ENCODE measurements at regions not wholly inside any gene's neighbourhood (a gene's known extent, or its start where the extent isn't known, plus 50 kb on each side); places are given as distances from the start of the nearest gene placed in this dataset.

DNA sequence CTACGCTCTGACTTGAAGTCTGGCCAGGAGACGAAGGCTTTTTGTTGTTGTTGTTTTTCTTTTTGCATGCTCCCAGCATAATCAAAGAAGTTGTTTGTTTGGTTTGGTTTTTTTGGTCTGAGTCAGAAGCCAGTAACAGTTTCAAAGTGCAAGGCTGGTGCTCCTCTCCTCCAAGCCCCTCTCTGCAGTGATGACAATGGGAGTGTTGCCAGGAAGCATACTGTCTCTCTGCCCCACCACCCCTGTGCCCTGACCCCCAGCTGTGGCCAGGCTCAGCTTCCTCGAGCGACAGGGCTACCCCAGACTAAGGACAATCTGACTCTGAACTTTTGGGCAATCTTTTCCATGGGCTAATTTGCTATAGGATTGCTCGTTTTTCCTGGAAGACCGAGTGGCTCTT lies 173.8 kb upstream of the PITX1 start:
- TF ChIP-seq, protein P1, sequence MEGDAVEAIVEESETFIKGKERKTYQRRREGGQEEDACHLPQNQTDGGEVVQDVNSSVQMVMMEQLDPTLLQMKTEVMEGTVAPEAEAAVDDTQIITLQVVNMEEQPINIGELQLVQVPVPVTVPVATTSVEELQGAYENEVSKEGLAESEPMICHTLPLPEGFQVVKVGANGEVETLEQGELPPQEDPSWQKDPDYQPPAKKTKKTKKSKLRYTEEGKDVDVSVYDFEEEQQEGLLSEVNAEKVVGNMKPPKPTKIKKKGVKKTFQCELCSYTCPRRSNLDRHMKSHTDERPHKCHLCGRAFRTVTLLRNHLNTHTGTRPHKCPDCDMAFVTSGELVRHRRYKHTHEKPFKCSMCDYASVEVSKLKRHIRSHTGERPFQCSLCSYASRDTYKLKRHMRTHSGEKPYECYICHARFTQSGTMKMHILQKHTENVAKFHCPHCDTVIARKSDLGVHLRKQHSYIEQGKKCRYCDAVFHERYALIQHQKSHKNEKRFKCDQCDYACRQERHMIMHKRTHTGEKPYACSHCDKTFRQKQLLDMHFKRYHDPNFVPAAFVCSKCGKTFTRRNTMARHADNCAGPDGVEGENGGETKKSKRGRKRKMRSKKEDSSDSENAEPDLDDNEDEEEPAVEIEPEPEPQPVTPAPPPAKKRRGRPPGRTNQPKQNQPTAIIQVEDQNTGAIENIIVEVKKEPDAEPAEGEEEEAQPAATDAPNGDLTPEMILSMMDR (IDR thresholded peaks at IDR 0.05), result no peak
- TF ChIP-seq EP300 (IDR thresholded peaks at IDR 0.05) (no peak), POLR2A (IDR thresholded peaks at IDR 0.05) (no peak)
